ENCODE measurements at regions not wholly inside any gene's neighbourhood (a gene's known extent, or its start where the extent isn't known, plus 50 kb on each side); places are given as distances from the start of the nearest gene placed in this dataset.

DNA sequence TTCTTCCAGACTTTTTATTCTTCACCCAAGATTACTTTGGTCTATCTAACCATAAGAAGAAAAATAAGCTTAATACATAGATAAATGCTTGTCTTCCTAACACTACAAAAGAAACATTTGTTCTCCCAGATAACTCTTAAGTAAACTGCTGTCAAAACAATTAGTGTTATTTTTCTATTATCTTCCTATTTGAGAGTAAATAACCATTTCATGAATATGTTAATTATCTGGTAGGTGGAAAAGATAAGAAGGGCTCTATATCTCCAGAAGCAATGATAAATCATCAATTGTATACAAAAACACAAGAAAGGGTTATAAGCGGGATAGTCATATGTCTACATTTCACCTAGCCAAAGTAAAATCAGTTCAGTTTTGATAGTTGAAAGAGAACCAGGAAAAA lies 180.4 kb downstream of the ZIC3 start:
- no peak for TF ChIP-seq POLR2A (IDR thresholded peaks at IDR 0.05)
- TF ChIP-seq, protein P1, sequence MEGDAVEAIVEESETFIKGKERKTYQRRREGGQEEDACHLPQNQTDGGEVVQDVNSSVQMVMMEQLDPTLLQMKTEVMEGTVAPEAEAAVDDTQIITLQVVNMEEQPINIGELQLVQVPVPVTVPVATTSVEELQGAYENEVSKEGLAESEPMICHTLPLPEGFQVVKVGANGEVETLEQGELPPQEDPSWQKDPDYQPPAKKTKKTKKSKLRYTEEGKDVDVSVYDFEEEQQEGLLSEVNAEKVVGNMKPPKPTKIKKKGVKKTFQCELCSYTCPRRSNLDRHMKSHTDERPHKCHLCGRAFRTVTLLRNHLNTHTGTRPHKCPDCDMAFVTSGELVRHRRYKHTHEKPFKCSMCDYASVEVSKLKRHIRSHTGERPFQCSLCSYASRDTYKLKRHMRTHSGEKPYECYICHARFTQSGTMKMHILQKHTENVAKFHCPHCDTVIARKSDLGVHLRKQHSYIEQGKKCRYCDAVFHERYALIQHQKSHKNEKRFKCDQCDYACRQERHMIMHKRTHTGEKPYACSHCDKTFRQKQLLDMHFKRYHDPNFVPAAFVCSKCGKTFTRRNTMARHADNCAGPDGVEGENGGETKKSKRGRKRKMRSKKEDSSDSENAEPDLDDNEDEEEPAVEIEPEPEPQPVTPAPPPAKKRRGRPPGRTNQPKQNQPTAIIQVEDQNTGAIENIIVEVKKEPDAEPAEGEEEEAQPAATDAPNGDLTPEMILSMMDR (IDR thresholded peaks at IDR 0.05), result no peak
